ENCODE measurements at regions not wholly inside any gene's neighbourhood (a gene's known extent, or its start where the extent isn't known, plus 50 kb on each side); places are given as distances from the start of the nearest gene placed in this dataset.

- no peaks in the 10 kb centered on the region for H3K27me3 ChIP-seq (ENCODE audit: insufficient read depth)
- peaks cover 22% of the 10 kb centered on the region for H3K9me2 ChIP-seq (ENCODE audit: insufficient read depth)
- H2AFZ ChIP-seq, result peak overlapping the region; percentile 91
- no peak overlapping the region for H3K4me2 ChIP-seq
- ATAC-seq, result no peak
- peaks cover 45% of the 10 kb centered on the region for H3K9me3 Mint-ChIP-seq
- H3K4me1 Mint-ChIP-seq, result peaks cover 12% of the 10 kb centered on the region
- no peak for DNase-seq (ENCODE audit: low spot score)
- H3F3A ChIP-seq (replicated peaks; ENCODE audit: low read depth), result no peaks in the 10 kb centered on the region
- no peaks in the 10 kb centered on the region for H3K79me2 ChIP-seq (replicated peaks; ENCODE audit: insufficient read depth)
- H3K27ac Mint-ChIP-seq, result no peak overlapping the region
- H4K20me1 ChIP-seq (replicated peaks; ENCODE audit: insufficient read depth), result no peaks in the 10 kb centered on the region
- H3K4me3 ChIP-seq, result no peak overlapping the region
- peaks cover 49% of the 10 kb centered on the region for H3K36me3 Mint-ChIP-seq (ENCODE audit: low read depth)
- no peak for TF ChIP-seq EZH2 (IDR thresholded peaks at IDR 0.05; ENCODE audit: low read depth, unreplicated experiment)
- no peak for TF ChIP-seq ZNF462 (CRISPR knock-in tag; IDR thresholded peaks at IDR 0.05)
- no peak for TF ChIP-seq STAT1 (IDR thresholded peaks at IDR 0.05; ENCODE audit: unreplicated experiment)
- TF ChIP-seq EZH2phosphoT487 (IDR thresholded peaks at IDR 0.05; ENCODE audit: unreplicated experiment), result no peak
- no peak for TF ChIP-seq ZNF114 (CRISPR knock-in tag; IDR thresholded peaks at IDR 0.05)
- TF ChIP-seq CTCF (conservative IDR thresholded peaks at IDR 0.05; ENCODE audit: low read depth in 2 of 2), result no peak
- no peak for TF ChIP-seq CREB1 (CRISPR knock-in tag; IDR thresholded peaks at IDR 0.05; ENCODE audit: low read depth)
- TF ChIP-seq NANOG (IDR thresholded peaks at IDR 0.05; ENCODE audit: borderline replicate concordance), result no peak
- no peak for TF ChIP-seq REST (IDR thresholded peaks at IDR 0.05; ENCODE audit: unreplicated experiment)
- no peak for TF ChIP-seq ZNF331 (CRISPR knock-in tag; IDR thresholded peaks at IDR 0.05; ENCODE audit: low read depth)
- H3K4me3 Mint-ChIP-seq, result no peak overlapping the region
- H3K27ac ChIP-seq (ENCODE audit: low read depth), result no peak overlapping the region
- H3K36me3 ChIP-seq (ENCODE audit: insufficient read depth), result 0 out of 2 replicates have a peak, but pooled peaks cover 6% of the 10 kb centered on the region
- H3K27me3 Mint-ChIP-seq (ENCODE audit: insufficient read depth, low read depth, poor library complexity), result peaks cover 2% of the 10 kb centered on the region
- 0 out of 2 replicates have a peak, but pooled peaks cover 6% of the 10 kb centered on the region for H3K4me1 ChIP-seq (ENCODE audit: insufficient read depth)
These were observed 148.8 kb upstream of the FBXL17 start for GRCh38 chr5:108530706-108531105.

All from GM23338 (cell line).